Mesothelial cell of epicardium (in vitro differentiated cells): ENCODE measurements at regions not wholly inside any gene's neighbourhood (a gene's known extent, or its start where the extent isn't known, plus 50 kb on each side); places are given as distances from the start of the nearest gene placed in this dataset.

Experiments
- DNase-seq, 2 experiments: peaks; one replicate each; pipeline ENCODE4 v3.0.0; 2021; ENCODE audit warnings: low spot score in 2 of 2; ENCODE audit not compliant: unreplicated experiment in 2 of 2
- H3K27ac Mint-ChIP-seq: 2 replicates; pipeline ENCODE4 v1.8.0; 2021; ENCODE audit warnings: mixed read lengths
- H3K27me3 Mint-ChIP-seq: 2 replicates; pipeline ENCODE4 v1.8.0; 2021; ENCODE audit warnings: low read depth, mixed read lengths
- H3K36me3 Mint-ChIP-seq: 2 replicates; pipeline ENCODE4 v1.8.0; 2021; ENCODE audit warnings: mixed read lengths
- H3K4me1 Mint-ChIP-seq: 2 replicates; pipeline ENCODE4 v1.8.0; 2021; ENCODE audit warnings: mixed read lengths
- H3K4me3 Mint-ChIP-seq: 2 replicates; pipeline ENCODE4 v1.8.0; 2021; ENCODE audit warnings: mild to moderate bottlenecking, moderate library complexity, mixed read lengths
- H3K9me3 Mint-ChIP-seq: 2 replicates; pipeline ENCODE4 v1.8.0; 2021; ENCODE audit warnings: mixed read lengths
- CTCF ChIP-seq: fragments of 200-600 bp; sonication (generic); IDR thresholded peaks from one replicate; pipeline ENCODE4 v1.5.0; 2021; ENCODE audit warnings: antibody characterized with exemption; ENCODE audit not compliant: unreplicated experiment

GRCh38 chr6:164898412-164898811 lies 411.0 kb downstream of the C6orf118 start:
- no peak for TF ChIP-seq CTCF
- H3K9me3 Mint-ChIP-seq = peaks cover 18% of the 10 kb centered on the region
- no peak overlapping the region for H3K27ac Mint-ChIP-seq
- H3K4me1 Mint-ChIP-seq = peaks cover 9% of the 10 kb centered on the region
- no peaks in the 10 kb centered on the region for H3K27me3 Mint-ChIP-seq
- DNase-seq = no peak
- H3K36me3 Mint-ChIP-seq = no peaks in the 10 kb centered on the region
- no peak overlapping the region for H3K4me3 Mint-ChIP-seq

- Mint-ChIP-seq H3K36me3 (no peaks in the 10 kb centered on the region), H3K27ac (no peak overlapping the region), H3K4me1 (peaks cover 9% of the 10 kb centered on the region), H3K9me3 (peaks cover 18% of the 10 kb centered on the region), H3K4me3 (no peak overlapping the region), H3K27me3 (no peaks in the 10 kb centered on the region)
- DNase-seq = no peak
- no peak for TF ChIP-seq CTCF
Measured at GRCh38 chr6:164897523-164898235, 411.7 kb downstream of the C6orf118 start.

GRCh38 chr6:164889980-164890379 lies 419.4 kb downstream of the C6orf118 start:
- no peak for DNase-seq
- Mint-ChIP-seq H3K36me3 (no peaks in the 10 kb centered on the region), H3K4me3 (no peak overlapping the region), H3K27me3 (no peaks in the 10 kb centered on the region), H3K4me1 (no peaks in the 10 kb centered on the region), H3K27ac (no peak overlapping the region), H3K9me3 (peaks cover 2% of the 10 kb centered on the region)
- TF ChIP-seq CTCF = no peak

GRCh38 chr6:164887660-164888059 lies 421.7 kb downstream of the C6orf118 start:
- Mint-ChIP-seq H3K36me3 (no peaks in the 10 kb centered on the region), H3K27ac (no peak overlapping the region), H3K9me3 (no peaks in the 10 kb centered on the region), H3K4me3 (no peak overlapping the region), H3K27me3 (no peaks in the 10 kb centered on the region), H3K4me1 (no peaks in the 10 kb centered on the region)
- no peak for TF ChIP-seq CTCF
- no peak for DNase-seq

- Mint-ChIP-seq H3K36me3 (no peaks in the 10 kb centered on the region), H3K4me3 (no peak overlapping the region), H3K9me3 (no peaks in the 10 kb centered on the region), H3K4me1 (no peaks in the 10 kb centered on the region), H3K27ac (no peak overlapping the region), H3K27me3 (no peaks in the 10 kb centered on the region)
- no peak for TF ChIP-seq CTCF
- DNase-seq = no peak
Measured at GRCh38 chr6:164882236-164882635, 427.2 kb downstream of the C6orf118 start.
